Occipital lobe (tissue), 1 donor: ENCODE measurements at regions not wholly inside any gene's neighbourhood (a gene's known extent, or its start where the extent isn't known, plus 50 kb on each side); places are given as distances from the start of the nearest gene placed in this dataset.

Experiments used
- DNase-seq: peaks from one replicate; lab custom pipeline; 2025; lab: John Stamatoyannopoulos, UW

GRCh38 chr13:29933401-29933800, 83.0 kb upstream of the UBL3 start:
- no peak for DNase-seq

GRCh38 chr13:29931696-29932095, 81.3 kb upstream of the UBL3 start:
- no peak for DNase-seq

GRCh38 chr13:29929062-29929847, 78.8 kb upstream of the UBL3 start:
- DNase-seq: no peak

- DNase-seq: no peak
Measured at GRCh38 chr13:29926098-29926476, 75.7 kb upstream of the UBL3 start.

GRCh38 chr13:29925457-29926097, 75.2 kb upstream of the UBL3 start:
- no peak for DNase-seq

- DNase-seq: no peak
Measured at GRCh38 chr13:29924482-29925350, 74.3 kb upstream of the UBL3 start.

- DNase-seq: no peak
Measured at GRCh38 chr13:29923554-29924481, 73.4 kb upstream of the UBL3 start.

GRCh38 chr13:29922896-29923295, 72.5 kb upstream of the UBL3 start:
- no peak for DNase-seq

- no peak for DNase-seq
Measured at GRCh38 chr13:29922281-29922821, 71.9 kb upstream of the UBL3 start.

- DNase-seq: no peak
Measured at GRCh38 chr13:29921542-29921941, 71.1 kb upstream of the UBL3 start.

GRCh38 chr13:29920025-29920643, 69.7 kb upstream of the UBL3 start:
- DNase-seq: no peak

GRCh38 chr13:29918845-29919244, 68.4 kb upstream of the UBL3 start:
- no peak for DNase-seq

- no peak for DNase-seq
Measured at GRCh38 chr13:29917650-29918049, 67.2 kb upstream of the UBL3 start.

- DNase-seq: no peak
Measured at GRCh38 chr13:29914581-29914980, 64.2 kb upstream of the UBL3 start.

GRCh38 chr13:29911781-29912418, 61.5 kb upstream of the UBL3 start:
- no peak for DNase-seq

GRCh38 chr13:29909975-29910674, 59.7 kb upstream of the UBL3 start:
- no peak for DNase-seq

- DNase-seq: no peak
Measured at GRCh38 chr13:29909081-29909730, 58.8 kb upstream of the UBL3 start.

GRCh38 chr13:29908416-29909080, 58.1 kb upstream of the UBL3 start:
- DNase-seq: no peak
